H1 (cell line): ENCODE measurements at regions not wholly inside any gene's neighbourhood (a gene's known extent, or its start where the extent isn't known, plus 50 kb on each side); places are given as distances from the start of the nearest gene placed in this dataset.

Source experiments
- CTCF ChIA-PET: fragments of 300-600 bp; sonication (Branson Sonifier 250); formaldehyde crosslinking; loops from one replicate; lab custom pipeline; 2021; ENCODE audit not compliant: partially characterized antibody; lab: Charles Lee
- POLR2A ChIA-PET: fragments of 300-600 bp; sonication (Branson Sonifier 250); formaldehyde crosslinking; loops from one replicate; lab custom pipeline; 2021; ENCODE audit warnings: inconsistent platforms; ENCODE audit not compliant: partially characterized antibody; lab: Charles Lee
- DNase-seq, 2 experiments: peaks; one replicate each; pipeline versions ENCODE4 v3.0.0 to v3.0.0-alpha.2; 2010 to 2022; ENCODE audit warnings: low spot score in 2 of 2, low read depth in 1 of 2, mixed read lengths in 1 of 2
- FAIRE-seq: peaks from 2 replicates; lab custom pipeline; 2011; peaks lifted over from hg19 to GRCh38; lab: Jason Lieb, UNC
- H2AFZ ChIP-seq: 2 replicates; pipeline ENCODE4 v1.8.1; 2012; ENCODE audit warnings: low read length, inconsistent platforms
- H2AK5ac ChIP-seq: 2 replicates; pipeline ENCODE4 v1.6.1; 2013; ENCODE audit warnings: low read depth, low read length
- H2BK120ac ChIP-seq: replicated peaks from 2 replicates; pipeline ENCODE3; 2013; ENCODE audit warnings: low read depth, low read length, inconsistent platforms
- H2BK12ac ChIP-seq: 2 replicates; pipeline ENCODE4 v1.6.1; 2013; ENCODE audit warnings: low read depth, low read length
- H2BK15ac ChIP-seq: 2 replicates; pipeline ENCODE4 v1.6.1; 2013; ENCODE audit warnings: low read length
- H2BK20ac ChIP-seq: 2 replicates; pipeline ENCODE4 v1.6.1; 2013; ENCODE audit warnings: low read length
- H2BK5ac ChIP-seq: 2 replicates; pipeline ENCODE4 v1.6.1; 2013; ENCODE audit warnings: low read depth, low read length
- H3K14ac ChIP-seq: 2 replicates; pipeline ENCODE4 v1.6.1; 2013; ENCODE audit warnings: inconsistent platforms; ENCODE audit not compliant: insufficient read length
- H3K18ac ChIP-seq: 2 replicates; pipeline ENCODE4 v1.6.1; 2013; ENCODE audit warnings: low read length; ENCODE audit errors: extremely low read depth
- H3K23ac ChIP-seq: 2 replicates; pipeline ENCODE4 v1.6.1; 2013; ENCODE audit warnings: inconsistent platforms; ENCODE audit not compliant: insufficient read length
- H3K23me2 ChIP-seq: 2 replicates; pipeline ENCODE4 v1.6.1; 2013; ENCODE audit warnings: low read depth, low read length
- H3K27ac ChIP-seq: 2 replicates; pipeline ENCODE4 v1.6.1; 2011; ENCODE audit warnings: low read depth, low read length, inconsistent platforms
- H3K27me3 ChIP-seq, 4 experiments: replicated peaks in 1 of 4; 1 replicate in 1 of 4; 2 replicates in 3 of 4; pipeline versions ENCODE4 v1.6.1 to v1.8.1; 2011 to 2013; ENCODE audit warnings: low read length in 3 of 4, mild to moderate bottlenecking in 3 of 4, inconsistent platforms in 2 of 4, mixed read lengths in 2 of 4, moderate library complexity in 1 of 4; ENCODE audit not compliant: control insufficient read depth in 3 of 4, insufficient read depth in 3 of 4; ENCODE audit errors: extremely low read depth in 1 of 4
- H3K36me3 ChIP-seq, 4 experiments: 2 replicates each; pipeline versions ENCODE4 v1.6.1 to v1.8.1; 2011 to 2013; ENCODE audit warnings: mild to moderate bottlenecking in 4 of 4, low read length in 3 of 4, moderate library complexity in 2 of 4, control low read depth in 1 of 4, inconsistent platforms in 1 of 4; ENCODE audit not compliant: insufficient read depth in 4 of 4, control insufficient read depth in 2 of 4
- H3K4ac ChIP-seq: replicated peaks from 2 replicates; pipeline ENCODE3; 2013; ENCODE audit warnings: low read length, low read depth, mixed read lengths, inconsistent platforms; ENCODE audit not compliant: insufficient read length
- H3K4me1 ChIP-seq, 4 experiments: replicated peaks in 1 of 4; 1 replicate in 1 of 4; 2 replicates in 3 of 4; pipeline versions ENCODE4 v1.6.1 to v1.8.1; 2011 to 2013; ENCODE audit warnings: low read length in 3 of 4, inconsistent platforms in 2 of 4, mixed read lengths in 1 of 4; ENCODE audit not compliant: insufficient read depth in 4 of 4, control insufficient read depth in 3 of 4
- H3K4me2 ChIP-seq, 2 experiments: 2 replicates each; pipeline versions ENCODE4 v1.6.1 to v1.8.1; 2011 to 2013; ENCODE audit warnings: low read depth in 2 of 2, low read length in 2 of 2, control low read depth in 1 of 2, inconsistent platforms in 1 of 2, mild to moderate bottlenecking in 1 of 2; ENCODE audit not compliant: insufficient read depth in 1 of 2
- H3K4me3 ChIP-seq, 4 experiments: fragments of 200-600, 300-600 bp in 1 of 4; sonication (generic), shearing (Covaris generic), sonication (Bioruptor Twin) in 1 of 4; 2 replicates each; pipeline versions ENCODE4 v1.5.1 to v1.8.1; 2011 to 2016; ENCODE audit warnings: low read length in 4 of 4, low read depth in 3 of 4, control low read depth in 2 of 4, inconsistent platforms in 2 of 4, mild to moderate bottlenecking in 2 of 4, mixed read lengths in 1 of 4, moderate library complexity in 1 of 4; ENCODE audit not compliant: insufficient read depth in 2 of 4; ENCODE audit errors: extremely low read depth in 1 of 4
- H3K56ac ChIP-seq: replicated peaks from 2 replicates; pipeline ENCODE3; 2013; ENCODE audit warnings: low read depth, mild to moderate bottlenecking, mixed read lengths, low read length, inconsistent platforms; ENCODE audit not compliant: insufficient read length
- H3K79me1 ChIP-seq: 2 replicates; pipeline ENCODE4 v1.6.1; 2013; ENCODE audit warnings: low read depth, low read length, control low read depth
- H3K79me2 ChIP-seq, 2 experiments: 2 replicates each; pipeline versions ENCODE4 v1.6.1 to v1.8.1; 2012 to 2013; ENCODE audit warnings: low read length in 2 of 2, mild to moderate bottlenecking in 2 of 2, inconsistent platforms in 1 of 2; ENCODE audit not compliant: insufficient read depth in 2 of 2, control insufficient read depth in 1 of 2
- H3K9ac ChIP-seq, 4 experiments: replicated peaks in 1 of 4; 1 replicate in 1 of 4; 2 replicates in 3 of 4; pipeline versions ENCODE4 v1.6.1 to v1.8.1; 2011 to 2013; ENCODE audit warnings: low read depth in 3 of 4, low read length in 3 of 4, control low read depth in 2 of 4, mild to moderate bottlenecking in 2 of 4, moderate library complexity in 2 of 4, inconsistent platforms in 1 of 4; ENCODE audit errors: extremely low read depth in 1 of 4
- H3K9me3 ChIP-seq, 2 experiments: 2 replicates each; pipeline versions ENCODE4 v1.6.1 to v1.8.1; 2012 to 2013; ENCODE audit warnings: mild to moderate bottlenecking in 2 of 2, moderate library complexity in 2 of 2, control low read depth in 1 of 2, inconsistent platforms in 1 of 2, low read depth in 1 of 2, low read length in 1 of 2, mixed read lengths in 1 of 2; ENCODE audit not compliant: insufficient read depth in 2 of 2
- H4K20me1 ChIP-seq, 2 experiments: replicated peaks in 1 of 2; 2 replicates each; pipeline versions ENCODE3 to v1.8.1; 2011 to 2013; ENCODE audit warnings: inconsistent platforms in 2 of 2, low read length in 2 of 2, mild to moderate bottlenecking in 1 of 2; ENCODE audit not compliant: insufficient read depth in 2 of 2, control insufficient read depth in 1 of 2
- H4K5ac ChIP-seq: 2 replicates; pipeline ENCODE4 v1.6.1; 2013; ENCODE audit warnings: low read length, low read depth, mixed read lengths, inconsistent platforms; ENCODE audit not compliant: insufficient read length
- H4K8ac ChIP-seq: 2 replicates; pipeline ENCODE4 v1.8.0; 2013; ENCODE audit warnings: mild to moderate bottlenecking, moderate library complexity, low read length, inconsistent platforms; ENCODE audit not compliant: insufficient read depth; ENCODE audit errors: extremely low read depth
- H4K91ac ChIP-seq: replicated peaks from 2 replicates; pipeline ENCODE3; 2013; ENCODE audit warnings: low read length, mixed read lengths, inconsistent platforms; ENCODE audit not compliant: insufficient read length
- CEBPB ChIP-seq: IDR thresholded peaks from 2 replicates; pipeline ENCODE4 v1.6.1; 2012; ENCODE audit warnings: low read depth, low read length
- KDM5A ChIP-seq: fragments of 200-600 bp; IDR thresholded peaks from 2 replicates; pipeline ENCODE4 v1.7.1; 2012; ENCODE audit warnings: mild to moderate bottlenecking, low read length, inconsistent platforms, mixed read lengths
- SIN3A ChIP-seq, 2 experiments: IDR thresholded peaks in 1 of 2; conservative IDR thresholded peaks in 1 of 2; 2 replicates each; pipeline ENCODE4 v1.6.1; 2011 to 2012; ENCODE audit warnings: low read length in 2 of 2, improper control_type of control experiment in 1 of 2, low read depth in 1 of 2, mild to moderate bottlenecking in 1 of 2
- TCF12 ChIP-seq: IDR thresholded peaks from 2 replicates; pipeline ENCODE4 v1.6.1; 2011; ENCODE audit warnings: low read depth, mild to moderate bottlenecking, low read length
- WGBS, 2 experiments: shearing (Covaris generic) in 1 of 2; methylation state at CpG; one replicate each; pipeline versions ENCODE4 v1.1.6 to v1.1.7; 2013 to 2015; ENCODE audit warnings: low lambda C conversion rate in 2 of 2, mixed read lengths in 2 of 2, inconsistent platforms in 1 of 2, low coverage in 1 of 2, missing lambda C conversion rate in 1 of 2; ENCODE audit not compliant: insufficient replicate concordance in 2 of 2, insufficient coverage in 1 of 2, insufficient read length in 1 of 2; ENCODE audit errors: extremely low coverage in 1 of 2, missing lambda C conversion rate in 1 of 2; 5-methylcytosine and 5-hydroxymethylcytosine counted together

GRCh38 chr2:54387059-54387991 is 68.8 kb upstream of the SPTBN1 start:
- no peaks in the 10 kb centered on the region for H3K36me3 ChIP-seq
- no peak overlapping the region for H4K8ac ChIP-seq
- 85% methylated on average over 7 of the region's 7 CpGs; no CpG with 5 or more reads in 1 of the 2 experiments for WGBS, 2 experiments
- H3K9ac ChIP-seq: no peak overlapping the region
- H4K20me1 ChIP-seq: no peaks in the 10 kb centered on the region
- H3K27ac ChIP-seq: no peak overlapping the region
- H3K23ac ChIP-seq: no peak overlapping the region
- peaks cover 0 to 4% (median 2%) of the 10 kb centered on the region in 4 experiments; a peak in 3 of 7 replicates for H3K4me1 ChIP-seq
- no peak overlapping the region for H3K56ac ChIP-seq
- no peak overlapping the region for H2BK15ac ChIP-seq
- no peaks in the 10 kb centered on the region for H3K27me3 ChIP-seq
- H2BK5ac ChIP-seq: no peak overlapping the region
- H3K4me3 ChIP-seq: no peak overlapping the region
- H2BK12ac ChIP-seq: no peak overlapping the region; the same call in 1 of the 2 replicates
- H3K9me3 ChIP-seq: no peaks in the 10 kb centered on the region
- H3K4ac ChIP-seq: no peak overlapping the region
- H3K18ac ChIP-seq: no peak overlapping the region
- H3K14ac ChIP-seq: no peak overlapping the region
- POLR2A ChIA-PET: interaction anchor here (0.7 to 1.8 kb wide), 2 partner anchors 16 to 22 kb away, joined by 3 to 4 read pairs; no protein-coding TSS in a partner anchor
- FAIRE-seq (no peak), DNase-seq (no peak)
- no peak overlapping the region for H2BK20ac ChIP-seq
- H2AFZ ChIP-seq: peak overlapping the region; percentile 4; the same call in 1 of the 2 replicates
- H3K79me2 ChIP-seq: no peaks in the 10 kb centered on the region
- H2BK120ac ChIP-seq: no peak overlapping the region
- H3K79me1 ChIP-seq: no peaks in the 10 kb centered on the region
- no peak overlapping the region for H2AK5ac ChIP-seq
- CTCF ChIA-PET: interaction anchor here (0.5 to 1.3 kb wide), 6 partner anchors 12 to 234 kb away, joined by 3 to 4 read pairs (median 3); no protein-coding TSS in a partner anchor
- no peak overlapping the region for H3K4me2 ChIP-seq
- H4K91ac ChIP-seq: no peak overlapping the region
- H3K23me2 ChIP-seq: no peaks in the 10 kb centered on the region
- H4K5ac ChIP-seq: no peak overlapping the region
- TF ChIP-seq KDM5A (no peak), SIN3A (conservative IDR thresholded peaks at IDR 0.05 in 1 of 2, IDR thresholded peaks at IDR 0.05 in 1 of 2; ENCODE audit: low read depth in 1 of 2, low read length in 2 of 2) (no peak), CEBPB (no peak), TCF12 (no peak)
